ENCODE measurements at regions not wholly inside any gene's neighbourhood (a gene's known extent, or its start where the extent isn't known, plus 50 kb on each side); places are given as distances from the start of the nearest gene placed in this dataset.

DNA sequence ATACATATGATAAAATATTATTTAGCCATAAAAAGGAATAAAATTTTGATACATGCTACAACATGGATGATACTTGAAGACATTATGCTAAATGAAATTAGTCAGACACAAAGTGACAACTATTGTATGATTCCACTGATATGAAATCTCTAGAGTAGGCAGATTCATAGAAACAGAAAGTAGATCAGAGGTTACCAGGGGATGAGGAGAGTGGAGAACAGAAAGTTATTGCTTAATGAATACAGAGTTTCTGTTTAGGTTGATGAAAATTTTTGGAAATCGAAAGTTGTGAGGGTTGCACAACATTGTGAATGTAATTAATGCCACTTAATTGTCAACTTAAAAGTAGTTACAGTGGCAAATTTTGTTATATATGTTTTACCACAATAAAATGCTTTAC, 315.7 kb upstream of the USP25 start (continued):
- TF ChIP-seq ZNF560 (tag by site-specific recombination; IDR thresholded peaks at IDR 0.05; ENCODE audit: borderline replicate concordance) (no peak), HOXC10 (CRISPR knock-in tag; IDR thresholded peaks at IDR 0.05) (no peak), ZNF280D (tag by site-specific recombination; IDR thresholded peaks at IDR 0.05) (no peak), ZBTB7A (tag by site-specific recombination; IDR thresholded peaks at IDR 0.05; ENCODE audit: low read depth) (no peak), ZNF221 (tag by site-specific recombination; IDR thresholded peaks at IDR 0.05; ENCODE audit: borderline replicate concordance) (no peak)

GRCh38 chr21:15415541-15416261, 314.1 kb upstream of the USP25 start:
- CTCF ChIA-PET = interaction anchor here (0.6 kb wide), 1 partner anchor 357 kb away, joined by 5 read pairs; no protein-coding TSS in a partner anchor
- H3K27ac ChIP-seq (ENCODE audit: extremely low read depth, low read depth, low read length) = no peak overlapping the region
- H3K4me1 ChIP-seq (ENCODE audit: control insufficient read depth, insufficient read depth, low read length) = no peaks in the 10 kb centered on the region

More at GRCh38 chr21:15415541-15416261, 314.1 kb upstream of the USP25 start:
- Histone ChIP-seq H3K36me3 (ENCODE audit: control insufficient read depth in 2 of 2, insufficient read depth in 1 of 2, low read length in 2 of 2) (no peaks in the 10 kb centered on the region), H3K9me3 (ENCODE audit: control insufficient read depth, insufficient read depth, low read depth, low read length) (no peaks in the 10 kb centered on the region), H3K4me3 (ENCODE audit: low read depth, low read length) (no peak overlapping the region)
- no peak for TF ChIP-seq ZNF48 (tag by site-specific recombination; IDR thresholded peaks at IDR 0.05)
- TF ChIP-seq ZNF24 (tag by site-specific recombination; IDR thresholded peaks at IDR 0.05) = no peak
- TF ChIP-seq, protein P1, sequence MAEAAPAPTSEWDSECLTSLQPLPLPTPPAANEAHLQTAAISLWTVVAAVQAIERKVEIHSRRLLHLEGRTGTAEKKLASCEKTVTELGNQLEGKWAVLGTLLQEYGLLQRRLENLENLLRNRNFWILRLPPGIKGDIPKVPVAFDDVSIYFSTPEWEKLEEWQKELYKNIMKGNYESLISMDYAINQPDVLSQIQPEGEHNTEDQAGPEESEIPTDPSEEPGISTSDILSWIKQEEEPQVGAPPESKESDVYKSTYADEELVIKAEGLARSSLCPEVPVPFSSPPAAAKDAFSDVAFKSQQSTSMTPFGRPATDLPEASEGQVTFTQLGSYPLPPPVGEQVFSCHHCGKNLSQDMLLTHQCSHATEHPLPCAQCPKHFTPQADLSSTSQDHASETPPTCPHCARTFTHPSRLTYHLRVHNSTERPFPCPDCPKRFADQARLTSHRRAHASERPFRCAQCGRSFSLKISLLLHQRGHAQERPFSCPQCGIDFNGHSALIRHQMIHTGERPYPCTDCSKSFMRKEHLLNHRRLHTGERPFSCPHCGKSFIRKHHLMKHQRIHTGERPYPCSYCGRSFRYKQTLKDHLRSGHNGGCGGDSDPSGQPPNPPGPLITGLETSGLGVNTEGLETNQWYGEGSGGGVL (tag by site-specific recombination; IDR thresholded peaks at IDR 0.05) = no peak
- no peak for TF ChIP-seq KLF10 (tag by site-specific recombination; IDR thresholded peaks at IDR 0.05)
- no peak for TF ChIP-seq ZBTB17 (tag by site-specific recombination; IDR thresholded peaks at IDR 0.05)
- TF ChIP-seq ZNF521 (tag by site-specific recombination; IDR thresholded peaks at IDR 0.05) = no peak
- TF ChIP-seq ZNF664 (tag by site-specific recombination; IDR thresholded peaks at IDR 0.05) = no peak
- TF ChIP-seq ZNF529 (tag by site-specific recombination; IDR thresholded peaks at IDR 0.05; ENCODE audit: insufficient replicate concordance) = no peak
- no peak for TF ChIP-seq REST (tag by site-specific recombination; IDR thresholded peaks at IDR 0.05)
- no peak for TF ChIP-seq ZNF416 (tag by site-specific recombination; IDR thresholded peaks at IDR 0.05)
- TF ChIP-seq, protein P2, sequence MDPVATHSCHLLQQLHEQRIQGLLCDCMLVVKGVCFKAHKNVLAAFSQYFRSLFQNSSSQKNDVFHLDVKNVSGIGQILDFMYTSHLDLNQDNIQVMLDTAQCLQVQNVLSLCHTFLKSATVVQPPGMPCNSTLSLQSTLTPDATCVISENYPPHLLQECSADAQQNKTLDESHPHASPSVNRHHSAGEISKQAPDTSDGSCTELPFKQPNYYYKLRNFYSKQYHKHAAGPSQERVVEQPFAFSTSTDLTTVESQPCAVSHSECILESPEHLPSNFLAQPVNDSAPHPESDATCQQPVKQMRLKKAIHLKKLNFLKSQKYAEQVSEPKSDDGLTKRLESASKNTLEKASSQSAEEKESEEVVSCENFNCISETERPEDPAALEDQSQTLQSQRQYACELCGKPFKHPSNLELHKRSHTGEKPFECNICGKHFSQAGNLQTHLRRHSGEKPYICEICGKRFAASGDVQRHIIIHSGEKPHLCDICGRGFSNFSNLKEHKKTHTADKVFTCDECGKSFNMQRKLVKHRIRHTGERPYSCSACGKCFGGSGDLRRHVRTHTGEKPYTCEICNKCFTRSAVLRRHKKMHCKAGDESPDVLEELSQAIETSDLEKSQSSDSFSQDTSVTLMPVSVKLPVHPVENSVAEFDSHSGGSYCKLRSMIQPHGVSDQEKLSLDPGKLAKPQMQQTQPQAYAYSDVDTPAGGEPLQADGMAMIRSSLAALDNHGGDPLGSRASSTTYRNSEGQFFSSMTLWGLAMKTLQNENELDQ (tag by site-specific recombination; IDR thresholded peaks at IDR 0.05; ENCODE audit: low read depth) = no peak
- POLR2A ChIA-PET = no interaction called here

Measured in HEK293 (cell line).